Jurkat, Clone E6-1 (cell line): ENCODE measurements at regions not wholly inside any gene's neighbourhood (a gene's known extent, or its start where the extent isn't known, plus 50 kb on each side); places are given as distances from the start of the nearest gene placed in this dataset.

ENCODE experiments used
- DNase-seq: peaks from one replicate; pipeline ENCODE4 v3.0.0-alpha.2; 2011; ENCODE audit warnings: low read depth, low spot score
- H3K4me3 ChIP-seq: 2 replicates; pipeline ENCODE4 v1.5.1; 2011; ENCODE audit warnings: mild to moderate bottlenecking, low read length, control low read depth, moderate library complexity

DNA sequence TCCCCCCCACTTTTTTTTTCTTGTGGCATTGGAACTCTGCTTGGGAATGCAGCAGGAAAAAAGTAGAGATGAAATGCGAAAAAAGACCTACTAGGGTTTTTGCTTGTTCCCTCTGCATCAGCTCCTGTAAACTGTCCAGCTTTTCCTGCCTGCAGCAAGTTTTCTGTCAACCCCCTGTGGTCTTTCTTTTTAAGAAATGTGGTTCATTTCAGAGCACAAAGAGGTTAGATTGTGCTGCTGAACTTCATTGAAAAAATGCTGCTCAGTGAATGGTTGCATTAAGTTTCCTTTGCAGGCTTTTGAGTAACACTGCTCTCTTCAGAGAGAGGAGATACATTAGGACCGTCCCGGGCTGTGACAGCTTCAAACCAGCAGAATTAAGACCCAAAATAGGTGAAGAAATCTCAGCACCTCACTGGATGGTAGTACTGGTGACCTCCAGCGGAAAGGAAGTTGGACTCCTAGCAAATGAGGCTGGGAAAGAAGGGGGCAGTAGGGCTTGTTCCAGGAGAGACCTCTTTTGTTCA lies 80.7 kb downstream of the NDUFS5 start:
- peak overlapping the region; percentile 66 for H3K4me3 ChIP-seq
- peak; percentile 52 for DNase-seq

DNA sequence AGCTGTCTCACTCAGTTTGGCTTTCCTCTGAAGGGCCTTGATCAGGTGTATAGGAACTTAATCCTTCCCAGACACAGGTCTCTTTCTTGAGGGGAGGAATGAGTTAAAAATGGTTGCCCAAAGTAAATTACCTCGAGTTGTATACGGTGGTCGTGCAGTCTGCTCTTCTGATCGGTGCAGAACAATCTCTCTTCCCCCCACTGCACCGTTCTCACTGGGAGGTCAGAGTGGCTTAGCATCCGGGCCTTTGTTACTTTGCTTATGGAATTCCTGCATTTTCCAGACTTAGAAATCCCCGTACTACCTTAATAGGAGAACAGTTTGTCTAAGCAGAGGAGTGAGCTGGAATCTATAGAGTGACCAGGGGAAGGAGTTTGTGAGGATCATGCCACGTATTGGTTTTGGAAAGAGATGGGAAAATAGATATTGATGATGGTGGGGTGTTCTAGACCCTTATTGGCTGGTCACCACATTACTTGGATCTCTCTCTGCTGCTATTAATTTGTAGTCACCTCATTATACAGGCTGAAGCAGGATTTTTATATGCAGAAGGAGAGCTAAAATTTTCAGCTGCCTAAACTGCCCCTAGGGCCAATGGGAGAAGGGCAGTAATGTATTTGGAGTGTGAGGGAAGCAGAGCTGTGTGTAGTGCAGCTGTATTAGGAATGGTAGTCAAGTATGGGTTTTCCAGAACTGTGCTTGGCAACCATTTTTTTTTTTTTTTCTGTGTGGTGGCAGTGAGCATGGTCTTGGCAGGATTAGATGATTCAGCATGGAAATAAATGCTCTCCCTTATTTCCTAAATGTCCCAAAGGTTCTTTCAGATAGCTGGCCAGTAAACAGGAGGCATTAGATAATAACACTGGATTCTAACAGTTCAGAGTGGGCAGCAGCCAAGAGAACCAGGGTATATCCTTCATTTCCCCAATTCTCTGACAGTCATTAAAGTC lies 81.5 kb downstream of the NDUFS5 start:
- DNase-seq, result no peak
- H3K4me3 ChIP-seq, result no peak overlapping the region

DNA sequence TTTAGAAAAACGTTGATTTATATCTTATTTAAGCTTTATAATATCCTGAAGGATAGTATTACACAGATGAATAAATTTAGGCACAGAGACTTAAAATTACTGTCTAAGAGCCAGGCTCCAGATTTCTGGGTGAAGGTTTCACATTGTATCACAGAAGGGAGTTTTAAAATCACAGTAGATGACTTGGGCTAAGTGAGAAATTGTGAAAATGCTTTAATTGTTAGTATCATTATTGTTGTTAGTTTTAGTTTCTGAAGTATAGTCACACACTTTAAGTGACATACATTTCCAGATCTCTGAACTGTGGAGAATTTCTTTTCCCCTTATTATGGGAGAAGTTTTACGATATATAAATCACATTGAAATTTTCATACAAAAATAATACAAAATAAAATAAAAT lies 83.5 kb downstream of the NDUFS5 start:
- no peak overlapping the region for H3K4me3 ChIP-seq
- DNase-seq, result no peak

DNA sequence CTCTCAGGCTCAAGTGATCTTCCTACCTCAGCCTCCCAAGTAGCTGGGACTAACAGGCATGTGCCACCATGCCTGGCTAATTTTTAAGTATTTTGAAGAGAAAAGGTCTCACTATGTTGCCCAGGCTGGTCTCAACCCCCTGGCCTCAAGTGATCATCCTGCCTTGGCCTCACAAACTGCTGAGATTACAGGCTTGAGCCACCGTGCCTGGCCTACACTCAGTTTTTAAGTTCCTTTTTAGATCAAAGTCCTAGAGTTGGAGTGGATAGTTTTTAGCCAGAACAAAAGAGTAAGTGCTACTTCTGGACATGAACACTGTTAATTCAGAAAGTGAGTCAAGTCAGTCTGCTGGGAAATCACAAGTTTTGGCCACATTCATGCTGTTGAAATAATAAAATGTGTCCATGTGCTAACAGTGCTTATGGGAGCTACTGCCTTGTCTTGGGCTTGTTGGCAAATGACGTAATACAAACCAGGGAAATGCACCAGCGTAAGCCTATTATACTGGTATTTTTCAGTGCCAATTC lies 84.2 kb downstream of the NDUFS5 start:
- no peak for DNase-seq
- H3K4me3 ChIP-seq, result no peak overlapping the region

DNA sequence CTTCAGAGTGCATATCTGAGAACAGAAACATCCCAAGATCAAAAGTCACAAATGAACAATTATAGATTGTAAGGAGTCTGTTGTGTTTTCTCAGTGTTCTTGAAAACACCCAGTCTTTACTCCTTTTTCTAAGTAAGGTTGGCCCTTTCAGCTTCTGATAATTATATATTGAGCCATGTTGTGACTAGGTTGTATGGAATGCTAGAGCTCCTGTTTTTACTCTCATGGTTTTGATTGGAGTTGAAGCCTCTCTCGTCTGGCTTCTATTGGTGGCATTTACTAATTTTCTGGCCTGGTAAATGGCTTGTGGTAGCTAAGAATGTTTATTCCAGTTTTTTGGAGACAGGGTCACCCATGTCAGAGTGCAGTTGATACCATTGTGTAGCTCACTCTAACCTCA lies 84.7 kb downstream of the NDUFS5 start:
- DNase-seq, result no peak
- no peak overlapping the region for H3K4me3 ChIP-seq

DNA sequence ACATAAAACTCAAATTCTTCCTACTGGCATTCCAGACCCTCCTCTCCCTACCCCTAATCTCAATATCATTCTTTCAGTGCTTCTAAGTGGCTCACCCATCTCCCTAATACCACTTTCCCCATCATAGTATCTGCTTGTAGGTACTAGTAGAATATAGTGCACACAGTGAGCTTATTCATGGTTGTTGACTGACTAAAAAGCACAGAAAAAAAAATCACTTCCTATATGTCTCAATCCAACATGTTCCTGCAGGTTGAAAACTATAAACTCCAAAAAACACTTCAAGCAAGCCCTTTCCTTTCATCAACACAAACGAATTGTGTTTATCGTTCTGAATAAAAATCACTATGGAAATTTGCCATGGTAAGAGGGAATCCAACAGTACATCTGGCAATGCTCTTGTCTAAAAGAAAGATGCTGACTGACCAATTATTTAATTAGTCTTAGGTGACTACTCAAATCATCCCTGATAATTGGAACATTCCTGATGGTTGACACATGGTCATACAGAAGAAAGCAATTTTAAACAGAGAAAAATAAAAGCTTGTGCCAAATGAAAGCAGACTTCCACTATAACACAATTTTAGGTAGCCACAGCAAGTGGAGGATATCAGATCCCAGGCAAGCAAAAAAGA lies 87.1 kb downstream of the NDUFS5 start:
- no peak overlapping the region for H3K4me3 ChIP-seq

DNA sequence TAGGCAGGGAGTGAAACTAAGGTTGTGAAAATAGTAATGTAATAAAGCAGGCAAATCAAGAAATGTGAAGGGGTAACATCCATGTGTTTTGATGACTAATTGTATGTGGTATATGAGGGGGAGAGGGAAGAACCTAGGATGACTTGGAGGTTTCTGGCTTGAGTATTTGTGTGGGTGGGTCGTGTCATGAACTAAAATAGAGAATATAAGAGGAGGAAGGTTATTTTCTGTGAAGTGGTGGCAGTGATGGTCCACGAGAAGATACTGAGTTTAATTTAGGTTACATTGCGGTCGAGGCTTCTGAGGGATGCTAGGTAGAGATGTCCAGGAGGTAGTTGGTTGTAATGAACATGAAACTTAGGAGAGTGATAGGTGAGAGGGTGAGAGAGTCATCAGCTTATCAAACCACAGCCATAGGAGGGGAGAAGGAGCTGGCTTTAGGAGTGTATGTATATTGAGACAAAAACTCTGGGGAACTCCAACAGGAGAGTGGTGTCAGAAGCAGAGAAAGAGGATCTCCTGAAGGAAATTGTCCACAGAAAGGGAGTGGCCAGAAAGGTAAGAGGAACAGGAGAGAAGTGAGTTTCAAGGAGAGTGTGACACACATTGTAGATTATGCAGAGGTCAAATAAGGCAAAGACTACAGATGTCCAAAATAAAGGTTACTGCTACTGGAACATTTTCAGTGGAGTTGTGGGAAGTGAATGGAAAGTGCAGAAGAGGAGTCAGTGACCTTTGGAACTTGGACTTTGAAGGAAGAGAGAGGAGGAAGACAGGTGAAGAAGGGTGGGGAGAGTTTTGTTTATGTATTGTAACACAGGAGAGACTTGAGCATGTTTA lies 89.0 kb upstream of the MACF1 start:
- H3K4me3 ChIP-seq, result no peak overlapping the region
- no peak for DNase-seq

More for the DNA sequence above, 87.1 kb downstream of the NDUFS5 start:
- no peak for DNase-seq

DNA sequence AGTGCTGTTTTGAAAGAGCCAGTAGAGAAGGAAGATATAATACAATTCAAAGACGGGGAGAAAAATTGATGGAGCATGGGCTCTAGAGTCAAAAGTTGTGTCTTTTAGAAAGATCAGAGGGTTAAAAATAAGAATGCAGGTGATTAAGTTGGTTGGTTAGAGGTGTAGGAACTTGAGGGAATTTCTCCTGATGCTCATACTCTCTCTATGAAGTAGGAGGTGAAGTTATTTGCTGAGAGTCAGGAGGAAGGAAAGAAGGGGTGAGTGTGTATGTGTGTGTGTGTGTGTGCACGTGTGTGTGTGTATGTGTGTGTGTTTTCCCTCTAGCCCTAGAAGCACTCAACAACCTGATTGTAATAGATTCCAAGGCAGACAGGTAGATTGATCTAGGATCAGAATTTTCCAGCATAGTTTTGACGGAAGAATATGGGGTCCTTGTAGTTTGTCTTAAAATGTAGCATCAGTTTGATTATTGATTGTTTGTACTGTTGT lies 88.3 kb upstream of the MACF1 start:
- no peak for DNase-seq
- no peak overlapping the region for H3K4me3 ChIP-seq

DNA sequence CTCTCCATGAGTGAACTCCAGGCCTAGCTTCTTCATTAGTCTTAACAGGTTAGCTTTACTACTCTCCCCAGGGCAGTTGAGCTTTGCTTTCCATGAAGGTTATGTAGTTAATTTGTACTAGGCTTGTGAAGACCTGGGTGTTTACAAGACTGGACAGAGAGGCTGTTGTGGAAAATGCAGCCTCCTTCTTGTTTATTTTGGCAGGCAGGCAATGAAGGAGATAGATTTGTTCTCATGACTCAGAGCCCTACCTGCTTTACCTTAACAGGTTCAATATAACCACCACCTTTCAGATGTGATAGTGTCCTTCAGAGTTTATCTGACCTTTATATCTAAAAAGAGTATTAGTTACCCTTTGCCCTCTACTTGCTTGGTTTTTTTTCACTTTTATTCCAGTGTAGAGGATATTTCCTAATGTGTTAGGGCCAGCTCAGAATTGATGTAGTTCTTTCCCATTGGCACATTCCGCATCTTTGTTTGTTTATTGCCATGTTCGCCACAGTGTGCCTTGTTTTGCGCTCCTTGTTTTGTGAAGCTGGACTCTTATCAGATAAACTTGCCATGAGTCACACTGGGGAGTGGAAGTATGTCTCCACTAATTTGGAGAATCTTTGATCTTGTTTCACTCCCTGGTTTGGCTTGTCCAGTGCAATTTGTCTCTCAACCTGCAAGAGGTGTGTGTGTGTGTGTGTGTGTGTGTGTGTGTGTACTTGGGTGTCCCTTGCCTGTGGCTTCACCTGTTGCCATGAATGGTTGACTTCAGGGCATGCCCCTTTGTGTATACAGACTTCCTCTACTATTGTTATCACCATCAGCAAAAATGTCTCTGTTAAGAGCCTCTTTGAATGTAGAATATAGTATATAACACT lies 87.4 kb upstream of the MACF1 start:
- no peak for DNase-seq

DNA sequence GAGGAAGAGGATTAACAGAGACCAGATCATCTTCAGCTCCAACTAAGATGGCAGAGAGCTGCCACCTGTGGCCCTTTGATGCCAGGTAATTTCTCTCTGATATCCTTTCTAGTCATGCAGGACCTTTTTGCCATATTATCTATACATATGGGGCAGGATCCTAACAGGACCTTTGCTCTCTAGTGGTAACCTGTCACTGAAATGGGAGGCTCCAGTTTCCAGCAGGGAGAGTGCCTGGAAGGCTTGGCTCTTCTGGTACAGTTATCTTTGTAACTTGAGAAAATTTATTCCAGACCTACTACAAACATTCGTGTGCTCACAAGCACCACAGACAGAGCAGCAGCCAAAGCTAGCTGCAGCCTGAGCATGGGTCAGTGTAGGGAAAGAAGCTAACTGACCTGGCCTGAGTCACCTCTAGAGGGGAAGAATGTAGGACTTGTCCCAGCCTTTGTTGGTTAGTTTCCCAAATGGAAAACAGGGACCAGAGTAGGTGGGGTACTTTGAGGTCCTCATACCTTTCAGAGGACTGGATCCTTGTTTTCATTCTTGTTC lies 86.5 kb upstream of the MACF1 start:
- DNase-seq, result no peak
- no peak overlapping the region for H3K4me3 ChIP-seq

More for the DNA sequence above, 87.4 kb upstream of the MACF1 start:
- H3K4me3 ChIP-seq, result no peak overlapping the region

DNA sequence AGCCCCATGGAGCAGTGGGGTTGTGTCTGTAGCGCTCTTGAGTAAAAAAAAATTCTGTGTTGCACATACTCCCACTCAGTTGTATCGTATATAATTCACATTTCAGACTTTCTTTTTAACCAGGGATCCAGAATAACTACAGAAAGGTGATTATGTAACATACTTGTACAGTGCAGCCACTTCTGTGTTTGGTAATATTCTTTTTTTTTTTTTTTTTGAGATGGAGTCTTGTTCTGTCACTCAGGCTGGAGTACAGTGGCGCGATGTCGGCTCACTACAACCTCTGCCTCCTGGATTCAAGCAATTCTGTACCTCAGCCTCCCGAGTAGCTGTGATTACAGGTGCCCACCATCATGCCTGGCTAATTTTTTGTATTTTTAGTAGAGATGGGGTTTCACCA lies 82.4 kb upstream of the MACF1 start:
- H3K4me3 ChIP-seq, result no peak overlapping the region

DNA sequence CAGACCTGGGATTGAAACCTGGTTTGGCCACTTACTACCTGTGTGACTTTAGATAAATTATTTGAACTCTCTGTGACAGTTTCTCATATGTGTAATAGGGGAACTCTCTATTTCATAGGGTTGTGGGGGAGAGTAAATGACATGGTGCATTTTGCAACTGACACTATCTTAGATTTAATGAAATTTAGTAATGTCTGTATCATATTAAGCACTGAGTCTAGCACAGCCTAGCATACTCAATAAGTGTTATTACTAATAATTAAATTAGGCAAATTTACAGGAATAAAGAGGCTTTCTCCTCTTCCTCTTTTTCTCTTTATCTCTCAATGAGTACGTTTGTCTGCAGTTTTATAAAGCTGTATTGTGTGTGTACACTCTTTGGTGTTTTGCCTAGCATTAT lies 80.2 kb upstream of the MACF1 start:
- H3K4me3 ChIP-seq, result no peak overlapping the region
- no peak for DNase-seq

More for the DNA sequence above, 82.4 kb upstream of the MACF1 start:
- no peak for DNase-seq

DNA sequence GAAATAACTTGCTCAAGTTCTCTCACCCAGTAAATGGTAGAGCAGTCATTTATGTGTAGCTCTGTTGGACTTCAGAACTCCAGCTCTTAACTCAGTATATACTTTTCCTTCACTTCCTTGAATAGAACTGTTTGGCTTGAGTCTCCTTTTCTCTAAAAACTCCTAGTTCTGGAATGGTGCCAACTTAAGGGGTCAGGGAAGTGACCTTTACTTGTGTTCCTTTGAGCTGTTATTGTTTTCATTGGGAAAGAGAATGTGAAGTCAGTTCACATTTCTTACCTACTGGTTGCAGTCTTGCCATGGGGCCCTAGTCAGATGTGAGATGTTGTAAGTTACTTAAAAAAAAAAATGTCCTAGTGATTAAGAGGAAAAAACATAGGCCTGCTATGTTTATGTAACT lies 77.0 kb upstream of the MACF1 start:
- no peak for DNase-seq
- H3K4me3 ChIP-seq, result no peak overlapping the region

DNA sequence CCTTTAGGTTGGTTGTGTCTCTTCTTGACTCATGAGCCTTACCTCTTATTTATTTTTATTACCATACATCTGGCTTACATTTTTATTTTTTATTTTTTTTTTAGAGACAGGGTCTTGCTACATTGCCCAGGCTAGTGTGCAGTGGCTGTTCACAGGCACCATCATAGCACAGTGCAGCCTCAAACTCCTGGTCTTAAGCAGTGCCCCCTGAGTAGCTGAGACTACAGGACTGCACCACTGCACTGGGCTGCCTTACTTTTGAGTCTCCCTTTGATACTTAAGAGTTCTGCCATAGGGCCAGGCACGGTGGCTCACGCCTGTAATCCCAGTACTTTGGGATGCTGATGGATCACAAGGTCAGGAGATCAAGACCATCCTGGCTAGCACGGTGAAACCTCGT lies 76.4 kb upstream of the MACF1 start:
- H3K4me3 ChIP-seq, result no peak overlapping the region
- DNase-seq, result no peak

DNA sequence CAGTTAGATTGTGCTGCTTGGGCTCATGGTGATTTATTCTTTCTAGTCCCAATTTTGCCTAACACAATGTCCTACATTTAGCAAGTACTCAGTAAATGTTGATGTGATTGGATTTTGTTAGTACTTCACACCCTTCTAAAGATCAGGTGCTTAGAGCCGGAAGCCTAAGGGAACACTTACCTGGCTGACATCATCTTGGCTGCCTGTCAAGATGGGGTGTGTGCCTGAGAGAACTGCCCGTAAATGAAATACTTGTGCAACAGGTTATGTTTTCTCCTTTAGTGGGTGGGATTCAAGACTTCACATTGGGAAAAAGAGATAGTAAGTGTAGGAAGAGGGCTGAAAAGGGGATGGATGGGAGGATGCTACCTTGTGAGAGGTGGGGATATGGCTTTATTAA lies 75.5 kb upstream of the MACF1 start:
- H3K4me3 ChIP-seq, result no peak overlapping the region
- no peak for DNase-seq

DNA sequence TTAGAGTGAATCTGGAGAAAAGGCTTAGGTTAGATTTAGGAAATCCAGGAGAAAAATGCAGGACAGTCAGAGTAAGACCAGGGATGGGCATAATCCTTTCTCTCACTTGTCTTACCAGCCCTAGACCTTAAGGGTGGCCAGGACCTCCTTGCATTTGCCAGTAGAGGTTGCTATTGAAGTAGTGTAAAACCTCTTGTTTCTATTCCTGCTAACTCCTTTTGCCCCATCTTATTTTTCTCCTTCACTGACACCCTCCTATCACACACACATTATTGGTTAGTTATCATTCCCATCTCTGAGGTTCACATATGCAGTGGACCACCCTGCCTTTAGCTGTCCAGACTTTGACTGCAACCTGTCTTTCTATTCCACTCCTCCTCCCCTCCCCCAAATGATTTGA lies 75.0 kb upstream of the MACF1 start:
- H3K4me3 ChIP-seq, result no peak overlapping the region
- no peak for DNase-seq

DNA sequence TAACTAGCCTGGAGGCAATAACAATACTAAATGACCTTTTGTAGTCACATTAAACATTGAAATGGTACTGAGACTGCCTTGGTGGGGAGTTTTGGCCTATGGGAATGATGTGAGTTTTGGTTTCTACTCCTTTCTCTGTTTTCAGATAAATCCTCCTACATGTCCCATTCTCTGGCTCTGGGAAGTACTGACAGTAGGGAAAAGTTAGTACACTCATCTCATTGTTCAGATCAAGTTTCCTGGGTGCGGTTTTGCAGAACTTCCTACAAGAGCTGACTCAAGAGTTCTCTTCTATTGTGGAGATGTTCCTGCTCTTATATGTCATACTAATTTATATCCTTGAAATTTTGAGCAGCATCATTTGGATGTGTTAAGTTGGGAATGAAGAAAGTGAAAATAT lies 74.2 kb upstream of the MACF1 start:
- H3K4me3 ChIP-seq, result no peak overlapping the region
- no peak for DNase-seq

DNA sequence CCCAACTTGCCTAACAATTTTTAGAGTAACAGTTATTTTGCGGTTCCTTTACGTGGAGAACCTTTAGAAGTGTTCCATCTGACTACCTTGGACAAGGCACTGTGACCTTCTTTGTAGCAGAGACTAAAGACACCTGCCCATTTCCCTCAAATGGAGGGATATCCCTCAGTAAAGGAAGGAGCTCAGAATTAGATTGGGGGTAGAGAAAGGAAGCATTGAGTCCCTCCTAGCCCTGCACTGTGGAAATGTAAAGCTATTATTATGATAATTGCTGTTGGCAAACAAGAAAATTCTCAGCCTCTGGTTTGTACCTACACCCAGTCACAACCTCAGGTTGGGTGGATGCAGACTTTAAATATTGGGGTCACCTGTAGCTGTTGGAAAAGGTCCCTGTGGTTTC lies 72.6 kb upstream of the MACF1 start:
- no peak for DNase-seq

More for the DNA sequence above, 72.6 kb upstream of the MACF1 start:
- H3K4me3 ChIP-seq, result no peak overlapping the region
